Memory B cell (primary cell): ENCODE measurements at regions not wholly inside any gene's neighbourhood (a gene's known extent, or its start where the extent isn't known, plus 50 kb on each side); places are given as distances from the start of the nearest gene placed in this dataset.
A peak's percentile ranks its signal among the peaks of the same experiment; 100 is the strongest.

Source experiments
- ATAC-seq: fragments of 150-1000 bp; cut with Tn5 transposase; 2 replicates; pipeline ENCODE4 v1.10.0; 2021; ENCODE audit warnings: low read depth, mild to moderate bottlenecking, moderate library complexity
- DNase-seq, 2 donors: peaks; one replicate each; pipeline ENCODE4 v3.0.0; 2022; ENCODE audit warnings: low spot score in 2 of 2
- H3K27ac Mint-ChIP-seq: one replicate; pipeline ENCODE4 v1.8.0; 2022; ENCODE audit warnings: mild to moderate bottlenecking, moderate library complexity, mixed read lengths
- H3K27me3 Mint-ChIP-seq: one replicate; pipeline ENCODE4 v1.8.0; 2022; ENCODE audit warnings: mixed read lengths
- H3K36me3 Mint-ChIP-seq: one replicate; pipeline ENCODE4 v1.8.0; 2022; ENCODE audit warnings: mild to moderate bottlenecking, mixed read lengths
- H3K4me1 Mint-ChIP-seq: one replicate; pipeline ENCODE4 v1.8.0; 2022; ENCODE audit warnings: mixed read lengths
- H3K4me3 Mint-ChIP-seq: one replicate; pipeline ENCODE4 v1.8.0; 2022; ENCODE audit warnings: mild to moderate bottlenecking, moderate library complexity, mixed read lengths
- H3K9me3 Mint-ChIP-seq: one replicate; pipeline ENCODE4 v1.8.0; 2022; ENCODE audit warnings: mixed read lengths

DNA sequence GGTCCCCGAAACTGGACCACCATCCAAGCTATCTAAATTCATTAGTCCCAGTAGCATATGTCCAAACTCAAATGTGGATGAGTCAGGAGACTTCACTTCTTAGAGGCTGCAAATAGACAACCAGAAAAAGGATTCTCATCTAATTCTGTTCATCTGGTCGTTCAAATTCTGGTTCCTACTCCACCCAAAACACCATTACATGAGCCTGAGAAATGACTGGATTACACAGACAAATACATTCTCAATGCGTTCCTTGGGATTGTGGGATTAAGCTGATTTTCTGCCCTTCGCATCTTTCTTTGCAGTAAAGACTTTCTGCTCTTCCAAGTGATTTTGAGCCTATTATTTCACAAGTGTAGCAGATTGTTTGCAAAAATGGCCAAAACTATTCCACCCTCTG, 472.3 kb upstream of the PROK2 start:
- Mint-ChIP-seq H3K4me3 (no peak overlapping the region), H3K27ac (no peak overlapping the region), H3K9me3 (no peaks in the 10 kb centered on the region), H3K27me3 (peaks cover 10% of the 10 kb centered on the region), H3K36me3 (no peaks in the 10 kb centered on the region), H3K4me1 (peaks cover 10% of the 10 kb centered on the region)
- ATAC-seq (no peak), DNase-seq (no peak)

DNA sequence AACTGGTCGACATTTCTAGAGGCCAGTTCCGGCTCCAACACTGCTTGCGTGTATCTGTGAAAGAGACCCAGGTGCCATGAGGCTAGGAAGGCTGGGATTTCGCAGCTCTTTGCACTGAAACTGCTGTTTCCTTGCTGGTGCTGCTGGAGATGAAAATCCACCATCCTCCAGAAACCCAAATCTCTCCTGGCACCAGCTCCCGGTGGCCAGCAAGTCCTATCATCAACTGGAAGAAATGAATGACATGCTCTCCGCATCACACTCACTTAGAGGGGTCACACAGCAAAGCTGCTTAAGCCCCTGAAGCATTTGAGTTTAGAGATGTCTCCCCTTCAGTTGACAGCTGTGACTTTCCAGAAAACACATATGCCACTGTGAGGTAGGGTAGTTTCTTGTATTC, 471.8 kb upstream of the PROK2 start:
- Mint-ChIP-seq H3K27ac (no peak overlapping the region), H3K4me1 (peaks cover 10% of the 10 kb centered on the region), H3K27me3 (peaks cover 10% of the 10 kb centered on the region), H3K9me3 (no peaks in the 10 kb centered on the region), H3K36me3 (no peaks in the 10 kb centered on the region), H3K4me3 (no peak overlapping the region)
- no peak for ATAC-seq
- DNase-seq, result no peak

DNA sequence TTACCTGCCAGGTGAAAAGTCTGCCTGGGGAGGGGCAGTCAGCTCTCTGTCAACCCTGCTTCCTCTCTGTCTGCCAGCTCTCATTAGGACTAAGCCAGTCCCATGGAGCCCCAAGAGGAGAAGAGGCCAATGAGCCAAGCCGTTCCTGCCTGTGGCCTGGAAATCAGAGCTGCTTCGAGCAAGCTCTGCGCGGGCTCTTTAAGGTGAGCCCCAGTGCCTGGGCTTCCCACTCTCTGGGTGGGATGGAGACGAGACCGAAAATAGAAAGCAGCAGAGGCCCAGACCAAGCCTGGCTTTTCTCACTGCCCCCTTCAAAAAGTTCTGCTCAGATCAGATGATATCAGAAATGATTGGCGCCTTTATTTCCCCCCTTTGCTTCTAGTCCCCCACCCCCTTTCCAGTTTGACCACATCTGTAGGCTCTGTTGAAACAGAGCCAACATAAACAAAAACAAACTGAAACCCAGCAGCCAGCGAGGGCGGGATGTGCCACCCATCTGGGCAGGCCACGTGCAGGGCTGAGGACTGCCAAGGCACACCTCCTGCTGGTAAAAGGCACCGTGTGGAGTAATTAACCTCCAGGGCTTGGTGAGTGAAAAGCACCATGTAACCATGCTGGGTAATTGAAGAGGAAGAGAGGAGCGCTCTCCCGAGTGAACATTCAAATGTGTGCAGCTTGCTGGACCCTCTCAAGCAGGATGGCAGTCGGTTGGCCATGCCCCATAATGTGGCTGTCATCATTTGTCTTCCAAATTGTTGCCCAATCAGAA, 471.0 kb upstream of the PROK2 start:
- peak; percentile 85 for ATAC-seq
- DNase-seq, result peak in 1 of 2 donors; percentile 11
- peaks cover 9% of the 10 kb centered on the region for H3K27me3 Mint-ChIP-seq
- no peaks in the 10 kb centered on the region for H3K36me3 Mint-ChIP-seq
- H3K9me3 Mint-ChIP-seq, result no peaks in the 10 kb centered on the region
- H3K4me3 Mint-ChIP-seq, result no peak overlapping the region
- H3K27ac Mint-ChIP-seq, result no peak overlapping the region
- peaks cover 10% of the 10 kb centered on the region for H3K4me1 Mint-ChIP-seq

DNA sequence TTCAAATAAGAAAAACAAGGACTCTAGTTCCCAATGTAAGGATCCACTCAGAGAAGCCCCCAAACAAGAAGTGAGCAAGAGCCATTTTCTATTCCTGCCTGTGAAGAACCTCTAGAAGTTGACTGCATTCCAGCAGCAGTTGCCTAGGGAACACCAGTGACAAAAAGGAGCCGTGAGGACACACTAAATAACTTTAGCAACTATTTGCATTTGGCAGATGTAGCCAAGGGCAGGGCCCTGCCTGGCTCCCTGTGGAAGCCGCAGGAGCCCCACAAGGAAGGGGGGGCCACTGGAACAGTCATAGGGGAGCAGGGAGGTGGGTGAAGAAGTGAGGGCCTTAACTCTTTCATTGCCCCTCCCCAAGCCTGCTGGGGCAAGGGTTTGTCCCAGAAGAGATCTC, 470.2 kb upstream of the PROK2 start:
- DNase-seq, result no peak
- H3K36me3 Mint-ChIP-seq, result no peaks in the 10 kb centered on the region
- no peak overlapping the region for H3K4me3 Mint-ChIP-seq
- H3K27ac Mint-ChIP-seq, result no peak overlapping the region
- H3K27me3 Mint-ChIP-seq, result peaks cover 10% of the 10 kb centered on the region
- H3K9me3 Mint-ChIP-seq, result no peaks in the 10 kb centered on the region
- H3K4me1 Mint-ChIP-seq, result peaks cover 10% of the 10 kb centered on the region
- no peak for ATAC-seq

DNA sequence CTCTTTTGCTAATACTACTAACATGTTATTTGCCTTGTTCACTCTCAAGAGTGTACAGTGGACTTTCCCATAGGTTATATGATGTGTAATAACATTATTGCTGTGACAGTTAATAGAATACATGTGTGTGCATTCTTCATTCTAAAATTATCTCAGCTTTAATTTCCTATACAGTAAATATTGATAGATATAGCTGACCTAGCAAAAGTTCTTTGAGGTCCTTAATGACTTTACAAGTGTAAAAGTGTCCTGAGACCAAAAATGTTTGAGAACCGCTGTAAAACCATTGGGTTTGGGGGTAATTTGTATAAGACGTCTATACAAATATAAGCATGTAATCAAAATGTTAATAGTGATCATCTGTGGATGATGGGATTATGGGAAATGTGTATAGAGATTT, 469.5 kb upstream of the PROK2 start:
- no peak overlapping the region for H3K27ac Mint-ChIP-seq
- ATAC-seq (no peak), DNase-seq (no peak)
- H3K4me1 Mint-ChIP-seq, result peaks cover 10% of the 10 kb centered on the region
- H3K36me3 Mint-ChIP-seq, result no peaks in the 10 kb centered on the region
- H3K9me3 Mint-ChIP-seq, result no peaks in the 10 kb centered on the region
- peaks cover 9% of the 10 kb centered on the region for H3K27me3 Mint-ChIP-seq
- H3K4me3 Mint-ChIP-seq, result no peak overlapping the region

DNA sequence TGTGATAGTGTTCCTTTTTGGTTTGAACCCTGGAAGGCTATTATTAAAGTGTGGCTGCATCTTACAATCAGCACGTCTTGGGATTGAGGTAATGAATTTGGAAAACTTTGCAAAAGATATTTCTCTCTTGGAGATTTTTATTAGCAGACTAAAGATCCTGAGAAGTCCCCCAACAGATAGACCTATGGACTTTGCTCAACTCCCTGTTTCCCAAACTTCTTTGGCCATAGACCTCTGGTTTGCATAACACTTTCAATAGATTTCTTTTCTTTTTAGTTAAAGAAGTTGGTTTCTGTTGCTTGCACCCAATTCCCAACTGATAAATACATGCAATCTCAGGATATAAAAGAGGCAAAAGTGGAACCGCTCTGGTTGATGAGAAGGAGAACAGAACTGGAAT, 465.8 kb upstream of the PROK2 start:
- H3K4me3 Mint-ChIP-seq, result no peak overlapping the region
- no peaks in the 10 kb centered on the region for H3K36me3 Mint-ChIP-seq
- H3K9me3 Mint-ChIP-seq, result no peaks in the 10 kb centered on the region
- ATAC-seq (no peak), DNase-seq (no peak)
- H3K27ac Mint-ChIP-seq, result no peak overlapping the region
- peaks cover 6% of the 10 kb centered on the region for H3K4me1 Mint-ChIP-seq
- peaks cover 8% of the 10 kb centered on the region for H3K27me3 Mint-ChIP-seq

DNA sequence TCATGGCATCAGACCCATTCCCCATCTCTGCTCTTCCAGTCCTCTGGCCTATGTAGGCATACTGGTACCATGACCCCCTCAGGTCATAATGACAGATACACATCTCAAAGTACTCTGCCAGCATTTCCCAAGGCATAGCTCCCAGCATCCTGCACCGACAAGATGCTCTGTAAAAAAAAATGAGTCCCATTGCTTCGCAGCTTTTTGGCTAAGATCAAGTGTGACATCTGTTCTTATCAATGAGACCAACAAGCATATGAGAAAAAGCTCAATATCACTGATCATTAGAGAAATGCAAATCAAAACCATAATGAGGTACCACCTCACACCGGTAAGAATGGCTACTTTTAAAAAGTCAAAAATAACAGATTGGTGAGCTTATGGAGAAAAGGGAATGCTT, 463.9 kb upstream of the PROK2 start:
- Mint-ChIP-seq H3K9me3 (no peaks in the 10 kb centered on the region), H3K36me3 (no peaks in the 10 kb centered on the region), H3K4me3 (no peak overlapping the region), H3K27ac (no peak overlapping the region), H3K27me3 (peaks cover 10% of the 10 kb centered on the region), H3K4me1 (peaks cover 6% of the 10 kb centered on the region)
- DNase-seq (no peak), ATAC-seq (no peak)

DNA sequence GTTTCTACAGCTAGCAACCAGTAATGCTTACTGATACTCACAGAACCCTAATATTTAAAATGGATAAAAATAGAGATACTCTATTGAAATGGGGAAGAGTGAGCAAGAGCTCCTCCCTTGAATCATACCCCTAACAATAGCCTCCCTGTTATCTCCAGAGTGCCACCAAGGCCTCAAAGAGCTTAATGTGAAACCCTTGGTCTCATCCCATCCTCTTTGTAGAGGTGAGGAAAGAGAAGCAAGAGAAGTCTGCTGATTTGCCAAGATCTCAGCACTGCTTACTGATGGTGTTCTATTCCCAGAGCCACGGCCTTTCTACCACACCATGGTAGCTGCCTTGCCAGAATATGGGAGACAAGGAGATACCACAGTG, 463.4 kb upstream of the PROK2 start:
- Mint-ChIP-seq H3K4me3 (no peak overlapping the region), H3K27ac (no peak overlapping the region), H3K36me3 (no peaks in the 10 kb centered on the region), H3K4me1 (peaks cover 6% of the 10 kb centered on the region), H3K27me3 (peaks cover 10% of the 10 kb centered on the region), H3K9me3 (no peaks in the 10 kb centered on the region)
- DNase-seq, result no peak
- ATAC-seq, result no peak

DNA sequence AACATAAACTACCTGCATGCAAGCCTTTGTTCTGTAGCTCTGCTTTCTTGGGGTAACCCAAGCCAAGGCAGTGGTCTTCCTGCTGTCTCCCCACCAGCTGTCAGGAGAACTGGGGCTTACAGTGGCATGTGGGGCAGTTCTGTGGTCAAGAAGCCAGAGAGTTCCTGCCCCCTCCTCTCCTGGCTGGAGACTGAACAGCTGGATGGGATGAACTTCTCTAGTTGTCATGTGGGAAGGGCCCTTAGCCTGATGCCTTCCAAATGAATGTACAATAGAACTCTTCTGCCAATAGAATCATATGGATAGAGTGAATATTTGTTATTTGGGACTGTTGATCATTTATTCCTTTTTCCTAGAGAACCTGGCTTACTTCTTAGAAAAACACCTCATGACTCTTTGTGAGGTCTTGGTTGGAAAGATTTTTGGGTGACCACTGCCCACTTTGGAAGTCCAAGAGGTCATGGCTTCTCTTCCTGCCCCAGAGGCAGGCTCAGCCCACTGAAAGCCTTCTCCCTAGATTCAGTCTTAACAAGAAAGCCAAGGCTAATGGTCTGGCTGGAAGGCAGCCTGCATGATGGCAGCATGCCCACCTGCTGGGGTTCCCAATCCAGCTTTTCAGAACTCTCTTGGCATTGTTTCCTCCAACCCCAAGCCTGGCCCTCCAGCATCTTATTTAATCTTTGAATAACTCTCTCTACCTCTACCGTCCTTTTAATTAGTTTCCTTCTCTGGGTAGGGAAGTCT, 462.9 kb upstream of the PROK2 start:
- H3K27me3 Mint-ChIP-seq, result peaks cover 10% of the 10 kb centered on the region
- H3K9me3 Mint-ChIP-seq, result no peaks in the 10 kb centered on the region
- no peak overlapping the region for H3K4me3 Mint-ChIP-seq
- peaks cover 6% of the 10 kb centered on the region for H3K4me1 Mint-ChIP-seq
- no peak overlapping the region for H3K27ac Mint-ChIP-seq
- ATAC-seq (no peak), DNase-seq (no peak)
- no peaks in the 10 kb centered on the region for H3K36me3 Mint-ChIP-seq

DNA sequence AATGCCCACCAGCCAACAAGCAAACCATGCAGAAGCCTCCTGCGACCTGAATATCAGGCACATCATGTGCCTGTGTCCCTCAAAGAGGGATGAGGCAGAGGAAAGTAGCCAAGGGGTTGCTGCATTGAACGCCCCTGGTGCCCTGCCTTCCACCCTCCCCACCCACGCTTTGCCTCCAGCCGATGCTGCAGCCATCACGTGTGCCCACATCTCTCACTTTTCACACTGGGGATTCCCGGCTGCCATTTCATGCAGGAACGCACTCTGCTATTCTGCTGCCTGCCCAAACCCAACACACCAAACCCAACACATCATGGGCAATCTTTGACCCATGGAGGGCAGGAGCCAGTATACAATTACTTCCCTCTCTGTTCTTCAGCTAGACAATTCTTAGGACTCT, 462.2 kb upstream of the PROK2 start:
- no peaks in the 10 kb centered on the region for H3K36me3 Mint-ChIP-seq
- ATAC-seq (peak; percentile 45), DNase-seq (no peak)
- no peak overlapping the region for H3K27ac Mint-ChIP-seq
- no peaks in the 10 kb centered on the region for H3K9me3 Mint-ChIP-seq
- H3K27me3 Mint-ChIP-seq, result peaks cover 12% of the 10 kb centered on the region
- H3K4me3 Mint-ChIP-seq, result no peak overlapping the region
- peaks cover 8% of the 10 kb centered on the region for H3K4me1 Mint-ChIP-seq

DNA sequence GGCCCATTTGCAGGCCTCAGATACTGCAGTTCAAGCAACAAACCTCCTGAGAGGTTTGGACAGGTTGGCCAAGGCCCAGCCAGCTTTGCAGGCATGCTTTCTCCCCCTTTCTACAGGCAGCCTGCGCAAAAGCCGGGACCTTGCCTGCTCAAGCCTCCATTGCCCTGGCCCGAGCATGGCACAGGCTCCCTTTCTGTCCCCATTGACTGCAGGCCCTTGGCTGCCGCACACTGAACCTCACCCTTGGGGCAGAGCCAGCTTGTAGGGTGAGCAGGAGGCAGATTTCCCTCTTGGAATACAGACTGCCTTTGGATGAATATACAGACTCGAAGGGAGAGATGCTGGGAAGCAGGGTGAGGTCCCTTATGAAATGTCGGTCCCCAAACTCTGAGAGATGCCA, 461.7 kb upstream of the PROK2 start:
- ATAC-seq (no peak), DNase-seq (no peak)
- Mint-ChIP-seq H3K4me1 (peaks cover 8% of the 10 kb centered on the region), H3K9me3 (no peaks in the 10 kb centered on the region), H3K4me3 (no peak overlapping the region), H3K27ac (no peak overlapping the region), H3K27me3 (peaks cover 12% of the 10 kb centered on the region), H3K36me3 (no peaks in the 10 kb centered on the region)

DNA sequence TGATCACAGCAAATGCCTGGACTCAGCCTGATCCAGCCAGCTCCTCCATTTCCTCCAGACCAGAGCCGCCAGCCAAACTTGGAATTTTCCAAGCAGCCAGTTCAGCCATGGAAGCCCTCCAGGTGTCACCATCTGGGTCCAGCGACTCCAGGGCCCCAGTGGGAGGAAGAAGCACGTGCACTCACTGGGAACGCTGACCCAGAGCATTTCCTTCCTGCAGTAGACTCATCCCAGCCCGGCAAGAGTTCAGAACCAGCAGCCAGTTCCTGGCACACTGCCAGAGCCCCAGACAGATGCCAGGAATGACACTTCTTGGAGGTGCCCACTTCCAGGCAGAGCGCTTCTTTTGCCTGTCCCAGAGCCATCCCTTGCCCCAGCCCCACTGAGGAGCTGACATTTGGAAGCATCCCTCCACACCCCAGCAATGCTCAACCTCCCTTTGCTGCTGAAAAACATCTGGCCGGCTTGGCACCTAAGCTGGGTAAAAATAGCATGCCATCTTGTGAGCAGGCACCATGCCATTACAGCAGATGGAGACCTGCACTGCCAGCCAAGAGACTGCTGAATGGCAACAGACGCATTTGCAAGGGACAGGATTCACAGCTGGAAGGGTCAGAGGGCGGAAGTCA, 460.3 kb upstream of the PROK2 start:
- Mint-ChIP-seq H3K4me3 (no peak overlapping the region), H3K36me3 (no peaks in the 10 kb centered on the region), H3K27ac (no peak overlapping the region), H3K9me3 (no peaks in the 10 kb centered on the region), H3K27me3 (peaks cover 9% of the 10 kb centered on the region), H3K4me1 (peaks cover 12% of the 10 kb centered on the region)
- no peak for DNase-seq
- ATAC-seq, result no peak

DNA sequence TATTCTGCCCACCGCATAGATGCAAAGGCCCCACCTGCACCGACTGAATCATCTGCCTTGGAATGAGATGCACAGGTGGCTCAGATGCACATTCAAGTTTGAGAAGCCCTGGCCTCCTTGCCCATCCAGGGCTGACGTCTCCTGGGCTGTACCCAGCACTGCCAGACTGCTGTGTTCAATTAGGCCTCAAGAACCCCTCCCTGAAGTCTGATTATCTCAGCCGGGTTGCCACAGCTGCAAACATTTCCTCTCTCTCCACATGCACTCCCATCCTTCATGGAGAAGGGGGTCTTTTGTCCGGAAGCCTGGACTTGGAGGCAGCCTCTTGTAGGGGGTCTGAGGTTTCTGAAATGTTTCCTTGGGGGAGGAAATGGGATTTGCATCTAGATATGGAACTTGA, 459.4 kb upstream of the PROK2 start:
- Mint-ChIP-seq H3K4me3 (no peak overlapping the region), H3K27ac (no peak overlapping the region), H3K9me3 (no peaks in the 10 kb centered on the region), H3K4me1 (peaks cover 12% of the 10 kb centered on the region), H3K27me3 (peaks cover 7% of the 10 kb centered on the region), H3K36me3 (no peaks in the 10 kb centered on the region)
- DNase-seq (no peak), ATAC-seq (no peak)

DNA sequence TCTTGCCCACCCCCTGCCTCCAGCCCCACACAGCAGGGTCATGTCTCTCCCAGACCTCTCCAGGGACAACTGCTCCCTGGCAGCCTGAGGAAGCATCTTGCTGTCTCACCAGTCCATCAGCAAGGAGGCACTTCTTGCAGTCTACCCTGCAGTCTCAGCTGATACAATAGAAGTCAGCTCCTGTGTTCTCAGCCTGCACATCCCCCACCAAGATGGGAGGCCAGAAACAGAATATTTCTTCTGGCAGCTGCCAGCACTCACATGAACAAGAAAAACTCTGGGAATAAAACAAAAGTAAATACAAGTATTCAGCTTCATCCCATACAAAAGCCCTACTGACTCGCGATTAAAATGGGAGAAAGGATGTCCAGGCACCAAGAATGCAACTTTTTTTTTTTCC, 457.4 kb upstream of the PROK2 start:
- Mint-ChIP-seq H3K9me3 (no peaks in the 10 kb centered on the region), H3K4me3 (no peak overlapping the region), H3K4me1 (peaks cover 8% of the 10 kb centered on the region), H3K27ac (no peak overlapping the region), H3K36me3 (no peaks in the 10 kb centered on the region), H3K27me3 (peaks cover 6% of the 10 kb centered on the region)
- ATAC-seq (no peak), DNase-seq (no peak)
